NCI-H226 (cell line): ENCODE measurements at regions not wholly inside any gene's neighbourhood (a gene's known extent, or its start where the extent isn't known, plus 50 kb on each side); places are given as distances from the start of the nearest gene placed in this dataset.

Experiments
- DNase-seq: peaks from one replicate; pipeline ENCODE4 v3.0.0-alpha.2; 2015

DNA sequence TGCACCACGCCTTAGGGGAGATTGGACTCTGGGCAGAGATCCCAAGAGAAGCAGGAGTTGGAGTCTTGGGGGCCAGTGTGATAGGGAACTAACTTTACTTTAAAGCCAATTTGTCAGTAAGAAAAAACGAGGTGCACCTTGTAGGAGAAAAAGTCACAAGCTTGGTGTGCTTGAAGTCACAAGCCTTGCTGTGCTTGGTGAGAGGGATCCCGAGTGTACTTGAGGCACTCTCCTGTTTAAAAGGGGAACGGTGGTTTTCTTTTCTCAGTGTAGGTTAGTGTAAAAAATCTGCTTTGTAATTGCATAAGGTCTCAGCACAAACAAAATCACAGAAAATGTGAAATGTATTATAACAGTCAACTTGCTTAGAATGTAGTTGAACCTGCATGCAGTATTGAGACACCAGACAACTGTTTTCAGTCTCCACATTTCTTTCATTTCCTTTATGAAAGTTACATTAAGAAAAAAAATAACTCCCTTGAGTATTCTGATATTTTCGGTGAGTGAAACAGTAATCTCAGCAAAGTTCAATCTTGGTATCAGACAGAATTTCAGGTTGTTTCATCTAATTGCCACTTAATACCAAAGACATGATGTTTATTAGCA lies 111.1 kb upstream of the DUSP22 start:
- no peak for DNase-seq

DNA sequence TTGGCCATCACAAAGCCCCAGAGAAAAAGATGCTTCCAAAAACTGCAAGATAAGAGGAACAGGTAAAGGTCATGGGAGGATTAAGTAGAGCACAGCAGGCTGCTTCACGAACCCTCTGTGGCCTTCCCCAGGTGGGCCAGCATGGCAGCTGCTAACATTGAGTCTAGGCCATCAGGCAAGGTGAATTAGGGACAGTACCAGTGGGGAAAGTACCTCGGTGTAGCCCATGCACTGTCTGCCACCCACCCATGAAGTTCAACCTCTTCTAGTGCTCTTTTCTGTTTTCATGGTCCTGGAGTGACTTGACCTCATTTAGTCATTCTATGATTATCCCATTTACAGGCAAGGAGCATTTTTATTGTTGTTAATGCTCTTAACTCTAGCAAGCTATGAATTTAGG lies 108.6 kb upstream of the DUSP22 start:
- DNase-seq: no peak

DNA sequence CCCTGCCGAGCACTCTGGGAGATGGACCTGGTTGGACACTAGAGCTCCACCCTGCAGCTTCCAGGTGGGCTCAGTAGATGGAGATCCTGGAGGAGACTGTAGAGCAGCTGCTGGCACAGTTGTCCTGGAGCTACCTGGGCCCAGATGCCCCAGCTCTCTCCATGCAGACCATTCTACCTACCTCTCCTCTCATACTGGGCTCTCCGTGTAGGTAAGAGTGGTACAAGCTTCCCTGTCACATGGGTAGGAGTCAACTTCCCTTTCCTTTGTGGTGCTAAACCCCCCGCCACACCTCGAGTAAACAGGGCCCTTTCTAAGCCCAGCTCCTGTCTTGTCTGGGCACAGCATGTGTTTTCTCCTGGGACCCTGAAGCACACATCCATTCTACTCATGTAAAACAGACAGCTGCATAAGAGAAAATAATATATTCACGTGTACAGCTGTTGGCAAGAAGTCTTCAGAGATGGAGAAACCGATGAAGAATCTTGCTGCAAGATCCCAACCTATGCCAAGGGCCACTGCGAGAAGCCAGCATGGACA lies 108.1 kb upstream of the DUSP22 start:
- no peak for DNase-seq

DNA sequence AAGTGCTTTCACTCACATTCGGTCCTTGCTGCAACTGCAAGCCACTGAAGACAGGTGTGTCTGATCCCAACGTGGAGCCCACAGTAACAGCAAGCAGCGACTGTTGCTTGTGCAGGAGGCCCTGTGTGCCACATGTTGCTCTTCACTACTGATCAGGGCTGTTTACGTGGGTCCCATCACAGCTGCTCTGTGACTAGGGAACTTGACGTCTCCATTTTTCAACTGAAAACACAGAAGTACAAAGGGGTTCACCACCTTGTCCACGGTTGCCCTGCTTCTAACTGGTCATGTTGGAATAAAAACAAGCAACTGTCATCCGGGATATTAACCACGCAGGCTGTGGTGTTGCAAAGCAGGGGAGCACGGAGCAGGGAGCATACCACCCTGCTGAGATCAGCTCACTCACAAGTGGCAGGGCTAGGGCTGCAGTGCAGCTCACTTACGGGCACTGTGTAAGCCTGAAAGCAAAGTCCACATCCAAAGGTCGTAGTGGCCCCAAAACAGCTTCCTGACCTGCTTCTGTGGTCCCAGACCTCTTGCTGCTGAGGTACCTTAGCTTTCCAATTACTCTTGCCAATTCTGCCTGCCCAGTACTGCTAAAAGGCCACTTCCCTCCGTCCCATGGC lies 105.8 kb upstream of the DUSP22 start:
- no peak for DNase-seq

- DNase-seq: no peak
Observed at GRCh38 chr6:187210-187861, 105.0 kb upstream of the DUSP22 start.

GRCh38 chr6:188821-189655 lies 103.2 kb upstream of the DUSP22 start:
- peak; percentile 58 for DNase-seq

DNA sequence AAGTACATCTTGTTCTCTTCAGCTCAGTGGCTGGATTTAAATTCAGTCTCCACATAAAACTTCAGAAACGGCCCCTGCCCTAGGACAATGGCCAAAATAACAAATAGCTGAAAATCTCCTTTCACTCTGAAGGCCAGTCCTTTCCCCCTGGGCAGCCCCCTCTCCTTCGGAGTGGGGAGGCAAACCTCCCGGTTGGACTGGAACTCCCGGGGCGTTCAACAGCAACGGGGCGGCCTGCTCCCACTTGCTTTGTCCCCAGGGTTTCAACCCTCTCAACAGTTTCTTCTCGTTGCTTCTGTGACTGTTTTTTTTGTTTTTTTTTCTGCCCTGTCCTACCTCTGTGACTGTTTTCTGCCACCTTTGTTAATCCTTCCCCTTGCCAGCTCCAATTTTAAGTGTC lies 102.6 kb upstream of the DUSP22 start:
- no peak for DNase-seq

DNA sequence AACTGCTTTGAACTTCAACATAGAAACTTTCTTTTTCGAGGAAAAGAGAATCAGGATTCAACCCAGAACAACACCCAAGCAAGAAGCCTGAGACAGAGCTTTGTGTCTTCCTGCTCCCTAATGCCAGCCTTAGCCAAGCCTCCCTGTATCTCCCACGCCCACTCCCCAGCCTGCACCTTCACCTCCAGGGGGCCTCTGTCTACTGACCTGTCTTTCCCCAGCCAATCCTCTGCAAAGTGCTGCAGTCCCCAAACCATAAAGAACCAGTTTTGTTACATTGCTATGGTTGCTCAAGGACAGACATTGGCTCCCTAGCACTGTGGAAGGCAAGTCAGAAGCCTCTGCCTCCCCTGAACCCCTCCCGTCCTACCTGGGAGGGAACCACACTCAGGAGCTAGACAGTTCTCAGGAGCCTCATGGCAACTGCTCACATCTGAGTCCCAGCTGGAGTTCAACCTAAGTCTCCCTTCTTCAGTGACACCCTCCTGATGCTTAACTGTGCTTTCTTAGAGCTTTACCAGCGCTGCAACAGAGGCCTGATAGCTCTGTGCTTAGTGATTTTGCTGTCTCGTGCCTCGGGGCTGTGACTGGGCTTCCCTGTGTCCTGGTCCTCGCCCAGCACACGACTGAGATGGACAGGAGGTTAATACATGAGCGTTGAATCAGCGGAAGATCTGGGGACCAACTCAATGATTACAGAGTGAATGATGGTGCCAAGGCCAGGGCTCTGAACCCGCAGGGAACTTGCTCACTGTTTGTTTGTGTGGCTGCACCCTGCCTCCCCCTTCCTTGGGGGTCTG lies 101.5 kb upstream of the DUSP22 start:
- no peak for DNase-seq

DNA sequence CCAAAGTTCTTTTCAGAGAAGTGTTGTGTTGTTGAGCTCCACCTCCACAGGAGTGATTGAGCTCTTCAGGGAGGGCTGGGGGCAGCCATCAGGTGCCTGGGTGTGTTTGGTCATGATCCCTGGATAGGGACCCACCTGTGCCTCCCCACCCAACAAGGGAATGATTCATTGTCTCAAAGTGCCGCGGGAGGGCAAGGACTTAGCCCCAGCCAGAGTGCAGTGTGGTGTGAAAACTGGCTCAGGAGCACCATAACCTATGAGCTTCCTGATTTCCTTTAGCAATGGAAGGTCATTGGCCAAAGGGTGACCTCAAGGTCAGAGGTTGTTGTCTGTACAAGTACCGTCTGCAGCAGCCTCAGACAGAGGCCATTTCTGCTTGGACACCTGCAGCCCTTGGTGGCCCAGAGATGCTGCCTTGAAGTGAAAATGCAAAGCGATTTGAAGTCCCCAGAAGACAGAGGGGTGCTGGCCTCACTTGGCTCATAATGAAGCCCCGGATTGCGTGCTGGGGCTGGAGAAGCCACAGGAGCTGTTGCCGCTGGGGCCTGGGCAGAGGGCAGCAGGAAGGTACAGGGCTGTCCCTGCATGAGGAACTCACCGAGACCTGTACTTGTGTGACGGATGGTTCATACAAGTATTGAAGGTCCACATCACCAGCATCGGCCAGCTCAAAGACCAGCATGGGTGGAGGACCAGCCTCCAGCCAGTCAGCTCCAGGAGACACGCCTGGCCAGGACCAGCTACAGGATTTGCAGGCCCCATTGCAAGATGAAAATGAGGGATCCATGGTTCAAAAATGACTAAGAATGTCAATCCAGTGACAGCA lies 100.6 kb upstream of the DUSP22 start:
- DNase-seq: no peak

DNA sequence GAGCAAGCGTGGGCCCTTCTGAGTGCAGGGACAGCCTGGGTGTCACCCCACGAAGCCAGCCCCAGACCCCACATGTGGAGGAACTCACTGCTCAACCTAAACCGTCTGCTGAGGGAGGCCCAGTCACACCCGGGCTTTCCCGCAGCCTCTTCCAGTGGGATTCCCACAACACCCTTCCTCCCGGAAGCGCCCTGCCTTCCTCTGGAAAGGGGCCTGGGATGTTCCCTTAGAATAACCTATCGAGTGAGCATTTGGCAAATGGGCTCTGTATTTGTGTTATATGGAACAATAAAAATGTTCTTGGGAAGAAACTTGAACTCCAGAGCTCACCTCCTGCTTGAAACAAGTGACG lies 100.0 kb upstream of the DUSP22 start:
- DNase-seq: no peak

DNA sequence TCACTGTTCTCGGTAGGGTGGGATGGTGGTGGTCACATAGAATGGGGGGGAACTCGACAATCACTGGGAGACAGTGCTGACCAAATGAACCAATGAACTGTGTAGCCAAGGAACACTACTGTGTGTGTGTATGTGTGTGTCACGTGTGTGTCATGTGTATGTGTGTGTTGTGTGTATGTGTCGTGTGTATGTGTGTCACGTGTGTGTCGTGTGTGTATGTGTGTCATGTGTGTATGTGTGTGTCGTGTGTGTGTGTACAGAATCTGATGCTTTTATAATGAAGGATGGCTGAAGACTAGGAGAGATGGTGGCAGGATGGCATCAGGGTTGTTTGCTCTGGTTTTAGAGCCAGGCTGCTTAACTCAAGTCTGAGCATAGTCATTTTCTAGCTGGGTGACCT lies 99.1 kb upstream of the DUSP22 start:
- no peak for DNase-seq

DNA sequence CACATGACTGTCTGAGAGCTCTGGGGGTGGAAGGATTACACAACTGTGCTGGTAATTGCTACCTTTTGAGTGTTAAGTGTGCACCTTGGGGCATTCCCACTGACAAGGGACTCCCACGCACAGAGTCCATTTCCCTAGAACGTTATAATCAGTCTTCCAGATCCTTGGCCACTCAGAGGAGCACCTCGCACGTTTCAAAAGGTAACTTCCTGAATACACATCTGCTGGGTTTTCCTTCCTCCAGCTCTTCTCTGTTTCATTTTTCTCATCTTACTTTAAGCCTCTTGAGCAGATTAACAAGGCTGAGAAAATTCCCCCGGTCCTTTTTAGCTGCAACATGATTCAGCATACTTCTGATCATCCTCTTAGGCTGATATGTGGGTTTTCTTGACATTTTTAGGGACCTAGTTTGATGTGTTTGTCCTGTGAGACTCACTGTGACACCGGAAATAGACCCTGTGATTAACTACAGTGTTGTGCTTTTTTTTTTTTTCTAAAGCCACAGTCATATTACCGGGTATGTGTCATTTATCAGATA lies 98.4 kb upstream of the DUSP22 start:
- no peak for DNase-seq

- no peak for DNase-seq
Observed at GRCh38 chr6:195861-196360, 96.4 kb upstream of the DUSP22 start.

- no peak for DNase-seq
Observed at GRCh38 chr6:196543-196942, 95.7 kb upstream of the DUSP22 start.

DNA sequence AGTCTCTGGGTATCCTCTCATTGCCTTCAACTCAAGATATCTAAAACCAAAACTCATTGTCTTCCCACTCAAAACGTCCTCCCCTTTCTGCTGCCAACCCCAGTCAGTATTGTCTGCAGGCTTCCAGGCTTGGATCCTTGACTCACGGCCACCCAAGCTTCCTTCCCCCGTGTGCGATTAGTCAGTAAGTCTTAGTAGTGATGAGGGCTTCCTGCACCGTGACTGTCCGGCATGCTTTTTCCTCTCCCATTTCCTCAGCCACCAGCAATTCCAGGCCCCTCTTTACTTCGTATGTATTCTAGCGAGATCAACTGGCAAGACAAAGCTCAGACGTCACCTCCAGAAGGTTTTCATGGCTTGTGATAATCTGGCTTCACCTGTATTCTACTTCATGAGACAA lies 88.6 kb upstream of the DUSP22 start:
- DNase-seq: no peak

GRCh38 chr6:206264-206663 lies 86.0 kb upstream of the DUSP22 start:
- no peak for DNase-seq

DNA sequence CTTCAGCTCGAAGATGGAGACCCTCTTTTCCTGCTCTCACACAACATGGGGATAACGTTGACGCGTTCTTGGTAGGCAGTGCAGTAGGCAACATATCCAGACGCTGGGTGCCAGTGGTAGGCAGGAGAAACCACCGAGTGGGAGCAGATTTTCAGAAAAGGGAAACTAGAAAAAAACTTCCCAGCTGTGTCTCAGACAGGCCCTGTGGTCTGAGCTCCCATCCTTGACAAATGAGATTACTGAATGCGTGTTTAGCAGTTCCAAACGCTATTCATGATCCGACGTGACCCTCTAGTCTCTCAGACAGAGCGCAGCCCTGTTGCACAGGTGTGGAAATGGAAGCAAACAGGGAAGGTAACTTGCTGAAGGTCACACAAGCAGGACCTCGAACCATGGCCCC lies 83.9 kb upstream of the DUSP22 start:
- DNase-seq: no peak

DNA sequence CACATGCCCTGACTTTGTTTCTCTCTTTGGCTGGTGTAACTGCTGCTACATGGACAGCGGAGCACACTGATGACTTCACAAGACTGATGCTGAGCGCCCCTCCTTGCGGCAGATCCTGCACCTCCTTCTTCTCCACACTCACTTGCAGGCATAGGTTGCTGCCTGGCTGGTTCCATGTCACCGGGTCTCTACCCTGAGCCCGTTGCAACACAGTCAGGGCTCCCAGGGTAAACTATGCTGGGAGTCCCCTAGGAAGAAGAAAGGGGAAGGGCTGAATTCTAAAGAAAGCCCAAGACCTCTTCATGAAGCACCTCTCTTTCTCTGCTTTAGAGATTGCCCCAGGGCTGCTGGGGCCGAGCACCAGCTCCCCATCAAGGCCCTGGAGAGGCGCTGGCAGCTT lies 83.3 kb upstream of the DUSP22 start:
- no peak for DNase-seq

DNA sequence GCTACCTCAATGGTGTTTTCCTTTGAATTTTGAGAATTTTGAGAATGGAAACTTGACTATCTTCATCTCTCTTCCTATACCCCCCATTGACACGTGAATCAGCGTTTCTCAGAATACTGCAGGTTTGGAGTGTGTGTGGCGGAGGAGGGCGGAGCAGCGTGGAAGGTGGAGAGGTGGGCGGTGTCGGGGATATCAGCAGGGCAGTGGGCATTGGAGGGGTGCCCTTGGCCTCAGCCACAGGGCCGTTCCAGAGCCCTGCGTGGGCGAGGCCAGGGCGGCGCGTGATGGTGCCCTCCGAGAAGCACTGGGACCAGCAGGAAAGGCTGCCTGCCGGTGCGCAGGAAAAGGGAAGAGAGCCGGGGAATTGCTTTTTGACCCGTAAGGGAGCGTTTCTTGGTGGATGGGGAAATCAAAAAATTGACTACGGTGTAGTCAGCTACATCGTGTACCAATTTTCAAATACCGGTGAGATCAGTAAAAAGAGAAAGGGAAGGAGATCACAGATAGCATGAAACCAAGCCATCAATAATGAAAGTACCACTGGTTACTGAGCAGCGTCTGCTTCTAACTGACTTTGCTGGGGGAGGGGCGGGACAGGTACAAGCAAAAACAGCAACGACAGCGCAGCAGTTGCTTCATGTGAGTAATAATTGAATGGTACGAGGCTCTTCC lies 82.7 kb upstream of the DUSP22 start:
- DNase-seq: no peak

- DNase-seq: no peak
Observed at GRCh38 chr6:210104-210456, 82.2 kb upstream of the DUSP22 start.
